BJ (cell line): ENCODE measurements at regions not wholly inside any gene's neighbourhood (a gene's known extent, or its start where the extent isn't known, plus 50 kb on each side); places are given as distances from the start of the nearest gene placed in this dataset.

Source experiments
- CTCF ChIA-PET: fragments of 350-600 bp; formaldehyde crosslinking; extraction: SDS; loops from one replicate; lab custom pipeline; 2021; ENCODE audit warnings: antibody characterized with exemption, inconsistent platforms; lab: Yijun Ruan, JAX
- POLR2A ChIA-PET: fragments of 300-600 bp; sonication (Branson Sonifier 250); formaldehyde crosslinking; extraction: SDS; loops from one replicate; lab custom pipeline; 2021; ENCODE audit warnings: antibody characterized with exemption; lab: Charles Lee
- DNase-seq: peaks from one replicate; pipeline ENCODE4 v3.0.0-alpha.2; 2011; ENCODE audit warnings: low read depth
- H3K27me3 ChIP-seq: 2 replicates; pipeline ENCODE4 v1.6.0; 2011; ENCODE audit warnings: low read length; ENCODE audit not compliant: control insufficient read depth, insufficient read depth
- H3K36me3 ChIP-seq: 2 replicates; pipeline ENCODE4 v1.5.1; 2011; ENCODE audit warnings: low read length; ENCODE audit not compliant: control insufficient read depth, insufficient read depth
- H3K4me3 ChIP-seq: 2 replicates; pipeline ENCODE4 v1.5.1; 2011; ENCODE audit warnings: low read depth, mild to moderate bottlenecking, control low read depth, low read length
- TF ChIP-seq, protein P1 (sequence below): IDR thresholded peaks from 2 replicates; pipeline ENCODE4 v1.5.1; 2011; ENCODE audit warnings: low read depth, mild to moderate bottlenecking, control low read depth, inconsistent platforms, low read length, moderate library complexity; ENCODE audit not compliant: insufficient read depth

DNA sequence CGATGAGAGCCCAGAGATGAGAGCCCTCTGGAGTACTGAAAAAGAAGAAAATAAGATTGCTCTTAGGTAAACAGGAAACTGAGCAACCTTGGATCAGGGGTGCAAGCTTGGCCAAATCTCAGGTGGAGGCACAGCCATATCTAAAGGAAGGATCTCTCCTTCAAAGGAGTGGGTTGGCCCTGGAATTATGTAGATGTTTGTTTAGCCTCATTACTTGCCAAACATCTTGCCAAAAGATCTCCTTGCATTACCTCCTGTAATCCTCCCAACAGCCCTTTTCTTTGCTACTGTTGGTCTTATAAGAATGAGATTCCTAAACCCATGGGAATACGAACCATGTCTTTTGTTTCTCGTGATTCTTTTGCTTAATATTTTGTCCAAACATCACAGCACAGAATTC lies 332.6 kb upstream of the NCKAP5 start:
- ChIA-PET CTCF (no interaction called here), POLR2A (no interaction called here)
- no peaks in the 10 kb centered on the region for H3K36me3 ChIP-seq
- TF ChIP-seq, protein P1, sequence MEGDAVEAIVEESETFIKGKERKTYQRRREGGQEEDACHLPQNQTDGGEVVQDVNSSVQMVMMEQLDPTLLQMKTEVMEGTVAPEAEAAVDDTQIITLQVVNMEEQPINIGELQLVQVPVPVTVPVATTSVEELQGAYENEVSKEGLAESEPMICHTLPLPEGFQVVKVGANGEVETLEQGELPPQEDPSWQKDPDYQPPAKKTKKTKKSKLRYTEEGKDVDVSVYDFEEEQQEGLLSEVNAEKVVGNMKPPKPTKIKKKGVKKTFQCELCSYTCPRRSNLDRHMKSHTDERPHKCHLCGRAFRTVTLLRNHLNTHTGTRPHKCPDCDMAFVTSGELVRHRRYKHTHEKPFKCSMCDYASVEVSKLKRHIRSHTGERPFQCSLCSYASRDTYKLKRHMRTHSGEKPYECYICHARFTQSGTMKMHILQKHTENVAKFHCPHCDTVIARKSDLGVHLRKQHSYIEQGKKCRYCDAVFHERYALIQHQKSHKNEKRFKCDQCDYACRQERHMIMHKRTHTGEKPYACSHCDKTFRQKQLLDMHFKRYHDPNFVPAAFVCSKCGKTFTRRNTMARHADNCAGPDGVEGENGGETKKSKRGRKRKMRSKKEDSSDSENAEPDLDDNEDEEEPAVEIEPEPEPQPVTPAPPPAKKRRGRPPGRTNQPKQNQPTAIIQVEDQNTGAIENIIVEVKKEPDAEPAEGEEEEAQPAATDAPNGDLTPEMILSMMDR: no peak
- H3K27me3 ChIP-seq: peaks cover 4% of the 10 kb centered on the region
- DNase-seq: no peak
- no peak overlapping the region for H3K4me3 ChIP-seq

DNA sequence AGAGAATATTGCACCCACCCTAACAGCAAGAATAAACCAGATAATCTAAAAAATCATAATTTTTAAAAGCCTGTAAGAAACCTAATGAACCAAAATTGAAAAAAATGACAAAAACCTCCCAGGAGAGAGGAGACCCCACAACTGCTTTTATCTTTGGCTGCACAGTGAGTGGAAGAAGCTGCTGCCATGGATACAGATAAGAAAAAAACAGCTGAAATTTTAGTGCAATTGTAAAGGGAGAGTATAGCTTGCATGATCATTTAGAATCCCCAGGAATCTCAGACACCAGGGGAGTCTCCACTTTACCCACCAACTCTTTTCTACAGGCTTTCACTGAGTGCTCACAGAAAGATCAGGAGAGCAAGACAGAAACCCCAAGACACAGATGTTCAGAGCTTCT lies 338.1 kb upstream of the NCKAP5 start:
- DNase-seq: no peak
- H3K27me3 ChIP-seq: peaks cover 6% of the 10 kb centered on the region
- H3K4me3 ChIP-seq: no peak overlapping the region
- CTCF ChIA-PET: interaction anchor here (0.6 to 1.2 kb wide), 3 partner anchors 14 to 244 kb away, joined by 3 read pairs; no protein-coding TSS in a partner anchor
- POLR2A ChIA-PET: no interaction called here
- TF ChIP-seq, protein P1: no peak
- no peaks in the 10 kb centered on the region for H3K36me3 ChIP-seq

DNA sequence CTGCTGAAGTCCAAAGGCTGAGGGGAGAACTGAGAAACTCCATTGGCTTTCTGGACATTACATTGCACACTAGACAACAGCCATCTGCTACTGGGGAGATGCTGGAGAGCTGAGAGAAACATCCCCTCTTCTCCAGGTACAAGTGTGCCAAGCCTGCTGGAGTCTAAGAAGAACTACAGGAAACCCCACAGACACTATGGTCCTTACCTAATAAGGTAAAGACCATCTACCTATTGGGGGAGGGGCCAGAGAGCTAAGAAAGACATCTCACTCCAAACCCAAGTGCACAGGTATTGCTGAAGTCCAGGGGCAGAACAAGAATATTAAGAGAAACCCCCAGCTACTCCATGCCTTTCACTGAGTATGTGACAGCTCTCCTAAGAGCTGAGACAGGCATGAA lies 338.7 kb upstream of the NCKAP5 start:
- ChIA-PET POLR2A (no interaction called here), CTCF (interaction anchor here (0.9 to 1.2 kb wide), 2 partner anchors 13 to 20 kb away, joined by 3 read pairs; no protein-coding TSS in a partner anchor)
- TF ChIP-seq, protein P1: no peak

DNA sequence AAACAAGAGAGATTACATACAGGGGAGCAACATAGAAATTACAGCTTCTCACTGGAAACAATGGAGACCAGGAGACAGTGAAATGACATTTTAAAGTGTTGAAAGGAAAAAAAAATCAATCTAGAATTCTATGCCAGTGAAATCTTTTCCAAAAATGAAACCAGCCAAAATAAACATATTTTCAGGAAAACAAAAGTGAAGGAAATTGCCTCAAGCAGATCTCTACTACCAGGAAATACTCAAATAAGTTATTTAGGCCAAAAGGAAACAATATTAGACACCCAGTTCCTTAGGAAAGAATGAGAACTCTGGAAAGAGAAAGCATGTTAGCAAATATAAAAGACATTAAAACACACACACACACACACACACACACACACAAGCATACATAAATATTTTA lies 339.9 kb upstream of the NCKAP5 start:
- TF ChIP-seq, protein P1: no peak
- no peak for DNase-seq
- POLR2A ChIA-PET: no interaction called here
- CTCF ChIA-PET: no interaction called here
- Histone ChIP-seq H3K36me3 (no peaks in the 10 kb centered on the region), H3K27me3 (0 out of 2 replicates have a peak, but pooled peaks cover 2% of the 10 kb centered on the region), H3K4me3 (no peak overlapping the region)

More for the DNA sequence above, 338.7 kb upstream of the NCKAP5 start:
- Histone ChIP-seq H3K36me3 (no peaks in the 10 kb centered on the region), H3K27me3 (peaks cover 6% of the 10 kb centered on the region), H3K4me3 (no peak overlapping the region)
- DNase-seq: no peak

DNA sequence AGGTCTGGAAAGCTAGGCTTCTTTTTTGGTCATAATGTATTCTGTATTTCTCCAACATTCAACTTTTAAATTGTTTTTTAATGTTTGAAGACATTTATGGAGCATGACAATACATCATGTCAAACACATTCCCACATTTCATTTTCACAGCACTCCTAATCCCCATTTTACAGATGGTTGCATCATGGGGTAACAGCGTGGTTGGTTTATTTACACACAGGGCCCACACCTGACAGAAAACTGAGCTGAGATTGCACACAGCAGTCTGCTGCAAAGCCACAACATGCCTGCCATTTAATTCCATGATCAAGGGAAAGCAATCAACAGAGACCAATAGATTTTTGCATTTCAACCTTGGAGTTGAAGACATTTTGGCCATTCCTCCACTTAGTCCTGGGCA lies 335.7 kb upstream of the MGAT5 start:
- ChIA-PET CTCF (interaction anchor here (1.6 to 1.7 kb wide), 2 partner anchors 19 to 31 kb away, joined by 3 to 4 read pairs; no protein-coding TSS in a partner anchor), POLR2A (no interaction called here)
- Histone ChIP-seq H3K27me3 (no peaks in the 10 kb centered on the region), H3K36me3 (no peaks in the 10 kb centered on the region), H3K4me3 (no peak overlapping the region)
- no peak for DNase-seq
- TF ChIP-seq, protein P1: no peak
